ENCODE measurements at regions not wholly inside any gene's neighbourhood (a gene's known extent, or its start where the extent isn't known, plus 50 kb on each side); places are given as distances from the start of the nearest gene placed in this dataset.

GRCh38 chr12:116463366-116463765 lies 95.8 kb upstream of the MAP1LC3B2 start:
- DNase-seq = no peak

- DNase-seq = no peak
These were observed 93.8 kb upstream of the MAP1LC3B2 start for GRCh38 chr12:116465407-116465806.

GRCh38 chr12:116465856-116466255 lies 93.3 kb upstream of the MAP1LC3B2 start:
- no peak for DNase-seq

- DNase-seq = no peak
These were observed 92.6 kb upstream of the MAP1LC3B2 start for GRCh38 chr12:116466536-116466935.

GRCh38 chr12:116469344-116469743 lies 89.8 kb upstream of the MAP1LC3B2 start:
- DNase-seq = no peak

GRCh38 chr12:116471544-116471943 lies 87.6 kb upstream of the MAP1LC3B2 start:
- DNase-seq = no peak

GRCh38 chr12:116472193-116472592 lies 87.0 kb upstream of the MAP1LC3B2 start:
- DNase-seq = no peak

- DNase-seq = no peak
These were observed 85.8 kb upstream of the MAP1LC3B2 start for GRCh38 chr12:116473416-116473815.

GRCh38 chr12:116474331-116474730 lies 84.8 kb upstream of the MAP1LC3B2 start:
- no peak for DNase-seq

GRCh38 chr12:116474899-116475298 lies 84.3 kb upstream of the MAP1LC3B2 start:
- DNase-seq = no peak

GRCh38 chr12:116476227-116476822 lies 82.9 kb upstream of the MAP1LC3B2 start:
- no peak for DNase-seq

GRCh38 chr12:116478243-116478773 lies 80.9 kb upstream of the MAP1LC3B2 start:
- DNase-seq = no peak

- DNase-seq = no peak
These were observed 78.9 kb upstream of the MAP1LC3B2 start for GRCh38 chr12:116480210-116480810.

- DNase-seq = no peak
These were observed 77.5 kb upstream of the MAP1LC3B2 start for GRCh38 chr12:116481726-116482125.

- DNase-seq = no peak
These were observed 77.0 kb upstream of the MAP1LC3B2 start for GRCh38 chr12:116482179-116482578.

- DNase-seq = no peak
These were observed 76.3 kb upstream of the MAP1LC3B2 start for GRCh38 chr12:116482859-116483258.

GRCh38 chr12:116483959-116484750 lies 75.0 kb upstream of the MAP1LC3B2 start:
- no peak for DNase-seq

GRCh38 chr12:116484807-116485206 lies 74.4 kb upstream of the MAP1LC3B2 start:
- no peak for DNase-seq

- DNase-seq = no peak
These were observed 70.1 kb upstream of the MAP1LC3B2 start for GRCh38 chr12:116489116-116489515.

GRCh38 chr12:116490471-116490870 lies 68.7 kb upstream of the MAP1LC3B2 start:
- no peak for DNase-seq

GRCh38 chr12:116492703-116493324 lies 66.4 kb upstream of the MAP1LC3B2 start:
- DNase-seq = no peak

GRCh38 chr12:116495260-116495659 lies 63.9 kb upstream of the MAP1LC3B2 start:
- DNase-seq = no peak

- no peak for DNase-seq
These were observed 62.1 kb upstream of the MAP1LC3B2 start for GRCh38 chr12:116497051-116497591.
